Coronary artery (tissue), 2 donors: ENCODE measurements at regions not wholly inside any gene's neighbourhood (a gene's known extent, or its start where the extent isn't known, plus 50 kb on each side); places are given as distances from the start of the nearest gene placed in this dataset.
A peak's percentile ranks its signal among the peaks of the same experiment; 100 is the strongest.

Experiments used
- DNase-seq: peaks from one replicate; pipeline ENCODE4 v3.0.0-alpha.2; 2017; ENCODE audit warnings: low spot score
- H3K27ac ChIP-seq, 2 donors: fragments of 200-600 bp; sonication (generic); one replicate each; pipeline ENCODE4 v1.5.1; 2016 to 2019
- H3K4me3 ChIP-seq: fragments of 200-600 bp; sonication (generic); 2 replicates; pipeline ENCODE4 v1.5.1; 2016; ENCODE audit warnings: mild to moderate bottlenecking, moderate library complexity
- TF ChIP-seq, protein P1 (sequence below): fragments of 200-600 bp; sonication (generic); IDR thresholded peaks from one replicate; pipeline ENCODE4 v1.5.1; 2019; ENCODE audit warnings: antibody characterized with exemption

DNA sequence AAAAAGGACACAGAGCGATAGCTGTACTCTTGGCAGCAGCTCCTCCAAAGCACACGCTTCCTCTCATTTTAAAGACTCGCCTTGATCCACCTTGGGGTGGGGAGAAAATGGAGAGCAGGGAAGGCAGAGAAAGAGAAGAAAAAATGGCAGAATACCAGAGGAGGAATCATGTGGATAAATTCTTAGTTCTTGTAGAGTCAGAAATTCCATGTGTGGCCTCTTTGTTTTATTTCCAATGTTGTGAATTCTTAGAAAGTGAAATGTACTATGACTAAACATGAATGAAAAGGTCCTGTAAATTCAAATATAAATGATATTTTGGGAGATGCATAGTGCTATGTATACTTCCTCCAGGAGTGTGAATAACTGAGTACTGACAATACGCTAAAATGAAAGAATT lies 89.7 kb upstream of the SESTD1 start:
- no peak for DNase-seq
- Histone ChIP-seq H3K4me3 (no peak overlapping the region), H3K27ac (no peak overlapping the region)
- TF ChIP-seq, protein P1, sequence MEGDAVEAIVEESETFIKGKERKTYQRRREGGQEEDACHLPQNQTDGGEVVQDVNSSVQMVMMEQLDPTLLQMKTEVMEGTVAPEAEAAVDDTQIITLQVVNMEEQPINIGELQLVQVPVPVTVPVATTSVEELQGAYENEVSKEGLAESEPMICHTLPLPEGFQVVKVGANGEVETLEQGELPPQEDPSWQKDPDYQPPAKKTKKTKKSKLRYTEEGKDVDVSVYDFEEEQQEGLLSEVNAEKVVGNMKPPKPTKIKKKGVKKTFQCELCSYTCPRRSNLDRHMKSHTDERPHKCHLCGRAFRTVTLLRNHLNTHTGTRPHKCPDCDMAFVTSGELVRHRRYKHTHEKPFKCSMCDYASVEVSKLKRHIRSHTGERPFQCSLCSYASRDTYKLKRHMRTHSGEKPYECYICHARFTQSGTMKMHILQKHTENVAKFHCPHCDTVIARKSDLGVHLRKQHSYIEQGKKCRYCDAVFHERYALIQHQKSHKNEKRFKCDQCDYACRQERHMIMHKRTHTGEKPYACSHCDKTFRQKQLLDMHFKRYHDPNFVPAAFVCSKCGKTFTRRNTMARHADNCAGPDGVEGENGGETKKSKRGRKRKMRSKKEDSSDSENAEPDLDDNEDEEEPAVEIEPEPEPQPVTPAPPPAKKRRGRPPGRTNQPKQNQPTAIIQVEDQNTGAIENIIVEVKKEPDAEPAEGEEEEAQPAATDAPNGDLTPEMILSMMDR = no peak

DNA sequence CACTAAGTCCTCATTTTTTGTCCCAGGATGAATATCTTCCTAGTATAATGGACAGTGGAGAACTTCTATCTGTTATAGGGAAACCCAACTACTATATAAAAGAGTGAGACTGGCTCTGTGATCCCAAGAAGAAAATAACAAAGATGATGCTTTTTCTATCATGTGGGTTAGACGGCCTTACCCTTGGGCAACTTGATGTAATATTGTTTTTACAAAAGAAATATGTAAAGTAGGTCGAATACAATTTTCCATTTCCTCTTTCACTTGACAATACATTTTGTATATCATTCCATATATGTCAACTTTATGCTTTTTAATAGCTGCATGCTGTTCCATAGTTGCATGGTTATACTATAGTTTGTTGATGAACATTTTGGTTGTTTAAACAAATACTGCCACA lies 87.5 kb upstream of the SESTD1 start:
- no peak for DNase-seq
- TF ChIP-seq, protein P1 = no peak
- no peak overlapping the region for H3K4me3 ChIP-seq
- H3K27ac ChIP-seq = no peak overlapping the region

DNA sequence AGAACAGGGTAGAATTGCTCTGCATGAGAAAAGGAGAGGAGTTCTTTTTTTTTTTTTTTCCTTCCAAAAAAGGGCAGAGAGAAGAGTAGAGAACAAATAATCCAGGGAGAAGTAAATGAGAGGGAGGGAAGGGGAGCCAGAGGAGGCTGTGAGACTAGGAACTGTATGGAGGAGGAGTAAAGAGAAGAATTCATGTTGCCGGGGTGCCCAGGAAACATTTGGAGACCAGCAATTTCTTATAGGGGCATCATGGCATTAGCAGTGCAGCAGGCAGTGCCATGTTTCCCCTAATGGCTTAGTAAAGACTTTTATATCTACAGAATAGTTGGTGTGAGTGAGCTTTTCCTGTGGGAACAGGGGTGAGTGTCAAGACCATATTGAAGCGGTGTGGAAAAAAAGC lies 86.4 kb upstream of the SESTD1 start:
- DNase-seq = no peak

DNA sequence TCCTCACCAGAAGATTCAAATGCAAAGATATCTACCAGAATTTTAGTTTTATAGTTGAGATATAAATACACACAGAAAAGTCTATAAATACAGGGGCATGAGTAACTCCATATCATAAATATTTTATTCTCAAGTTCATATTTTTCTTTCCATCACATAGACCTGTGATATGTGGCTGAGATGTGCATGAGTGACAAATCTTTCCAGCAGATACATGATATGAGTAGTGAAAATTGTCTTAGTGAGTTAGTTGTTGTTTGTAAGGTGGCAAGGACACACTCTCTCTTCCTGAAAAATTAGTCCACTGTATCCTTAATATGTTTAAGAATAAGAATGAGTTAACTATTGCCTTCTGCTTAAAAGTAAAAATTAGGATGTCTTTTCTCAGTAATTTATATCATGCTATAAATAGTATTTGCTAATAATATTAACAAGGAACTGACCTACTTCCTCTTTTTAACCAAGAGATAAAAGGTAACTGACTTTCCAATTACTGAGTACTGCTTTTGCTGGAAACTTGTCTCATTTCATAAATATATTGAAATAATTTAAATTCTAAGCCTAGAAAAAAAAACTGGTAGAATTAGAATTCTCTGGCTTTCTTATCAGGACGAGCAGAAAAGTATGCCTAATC lies 85.2 kb upstream of the SESTD1 start:
- DNase-seq = no peak
- no peak overlapping the region for H3K4me3 ChIP-seq
- no peak overlapping the region for H3K27ac ChIP-seq
- TF ChIP-seq, protein P1 = no peak

More for the DNA sequence above, 86.4 kb upstream of the SESTD1 start:
- H3K27ac ChIP-seq = no peak overlapping the region
- H3K4me3 ChIP-seq = no peak overlapping the region
- TF ChIP-seq, protein P1 = no peak

DNA sequence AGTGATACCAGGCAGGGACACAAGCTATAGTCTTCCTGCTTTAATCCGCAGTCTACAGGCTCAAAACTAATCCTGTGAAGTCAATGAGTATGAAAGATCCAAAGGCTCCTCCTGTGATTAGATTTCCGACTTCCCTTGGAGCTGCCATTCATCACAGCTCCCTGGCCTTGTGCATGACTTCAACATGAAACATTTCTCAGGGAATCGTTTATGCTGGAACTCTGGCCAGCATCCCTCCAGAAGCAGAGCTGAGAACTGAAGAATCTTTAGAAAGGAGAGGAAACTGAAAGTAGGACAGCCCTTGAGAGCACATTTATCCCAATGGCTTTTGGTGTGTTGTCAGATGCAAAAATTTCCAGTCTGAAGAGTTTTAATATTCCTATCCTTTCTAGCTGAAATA lies 84.3 kb upstream of the SESTD1 start:
- no peak overlapping the region for H3K27ac ChIP-seq
- TF ChIP-seq, protein P1 = no peak
- H3K4me3 ChIP-seq = no peak overlapping the region
- no peak for DNase-seq

DNA sequence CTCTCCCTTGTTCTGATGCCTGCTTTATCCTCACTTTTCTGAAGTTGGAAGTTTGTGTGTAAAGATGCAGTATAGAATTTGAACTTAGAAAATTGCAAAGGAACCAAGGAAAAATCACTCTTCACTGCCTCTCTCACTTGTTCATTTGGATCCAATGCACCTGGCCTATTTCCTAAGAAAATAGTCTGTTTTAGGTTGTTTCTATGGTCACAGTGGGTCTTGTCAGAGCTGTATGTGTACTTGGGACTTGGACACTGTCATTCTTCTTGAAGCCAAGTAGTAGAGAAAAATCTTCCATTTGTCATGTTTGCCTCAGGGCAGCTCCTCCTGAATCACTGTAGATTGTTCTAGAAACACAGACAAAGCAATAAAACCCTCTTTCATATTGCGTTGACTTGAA lies 80.3 kb upstream of the SESTD1 start:
- Histone ChIP-seq H3K4me3 (no peak overlapping the region), H3K27ac (peak overlapping the region; percentile 69 to 80)
- no peak for DNase-seq
- TF ChIP-seq, protein P1 = no peak

DNA sequence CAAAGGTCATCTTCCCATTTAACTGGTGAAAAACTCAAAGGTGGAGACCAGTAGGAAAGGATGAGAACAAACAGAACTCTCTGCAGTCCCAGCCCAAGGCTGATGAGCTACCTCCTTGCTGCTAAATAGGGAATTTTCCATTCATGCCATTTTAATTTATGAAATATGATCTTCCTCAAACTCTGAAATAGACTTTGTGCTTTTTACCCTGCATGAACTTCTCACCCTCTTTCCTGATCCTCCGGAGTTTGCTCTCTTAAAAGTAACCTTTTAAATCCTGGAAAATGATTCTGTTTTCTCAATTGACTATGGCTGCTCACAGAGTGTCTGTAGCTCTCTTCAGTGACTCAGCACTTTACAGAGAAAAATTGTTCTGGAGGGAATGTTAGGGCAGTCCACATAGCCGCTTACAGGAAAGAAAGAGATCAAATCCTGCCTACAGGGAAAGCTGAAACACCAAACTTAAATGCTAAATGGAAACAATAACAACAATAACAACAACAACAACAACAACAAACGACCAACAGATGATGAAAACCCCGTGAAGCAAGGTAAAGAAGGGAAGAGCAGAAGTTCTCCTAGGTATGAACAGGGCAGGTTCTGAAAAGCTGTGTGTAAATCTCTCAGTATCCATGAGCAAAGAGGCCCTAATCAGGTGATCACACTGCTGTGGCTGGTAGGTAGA lies 79.8 kb upstream of the SESTD1 start:
- Histone ChIP-seq H3K27ac (peak overlapping the region; percentile 69 to 80), H3K4me3 (no peak overlapping the region)
- TF ChIP-seq, protein P1 = no peak
- DNase-seq = no peak
